HepG2 (cell line): ENCODE measurements at regions not wholly inside any gene's neighbourhood (a gene's known extent, or its start where the extent isn't known, plus 50 kb on each side); places are given as distances from the start of the nearest gene placed in this dataset.

Experiments
- BHLHE40 ChIP-seq: IDR thresholded peaks from 2 replicates; pipeline ENCODE4 v1.6.1; 2011; ENCODE audit warnings: low read length, improper control_type of control experiment
- EP300 ChIP-seq, 3 experiments: sonication (generic) in 1 of 3; formaldehyde crosslinking in 1 of 3; IDR thresholded peaks; 2 replicates each; pipeline versions ENCODE4 v1.5.1 to v1.6.1; 2011 to 2020; ENCODE audit warnings: low read depth in 2 of 3, low read length in 2 of 3, borderline replicate concordance in 1 of 3, improper control_type of control experiment in 1 of 3, mild to moderate bottlenecking in 1 of 3, missing genetic modification reagents in 1 of 3, moderate library complexity in 1 of 3
- ERF ChIP-seq: IDR thresholded peaks from 2 replicates; pipeline ENCODE4 v1.6.1; 2018; ENCODE audit warnings: missing biosample characterization, missing genetic modification reagents
- ESRRA ChIP-seq: sonication (generic); formaldehyde crosslinking; IDR thresholded peaks from 2 replicates; pipeline ENCODE4 v1.5.1; 2020; ENCODE audit warnings: mild to moderate bottlenecking, low read depth, missing genetic modification reagents
- MAFF ChIP-seq: IDR thresholded peaks from 2 replicates; pipeline ENCODE4 v1.6.1; 2011; ENCODE audit warnings: low read depth, low read length, improper control_type of control experiment
- MAFK ChIP-seq, 2 experiments: IDR thresholded peaks in 1 of 2; conservative IDR thresholded peaks in 1 of 2; 2 replicates each; pipeline ENCODE4 v1.6.1; 2011; ENCODE audit warnings: improper control_type of control experiment in 2 of 2, low read length in 2 of 2
- MED1 ChIP-seq: sonication (generic); formaldehyde crosslinking; IDR thresholded peaks from 2 replicates; pipeline ENCODE4 v1.4.0; 2020; ENCODE audit warnings: missing genetic modification reagents
- MEIS2 ChIP-seq: sonication (generic); formaldehyde crosslinking; IDR thresholded peaks from 2 replicates; pipeline ENCODE4 v1.9.0; 2021; ENCODE audit warnings: mild to moderate bottlenecking, missing genetic modification reagents
- MXI1 ChIP-seq: IDR thresholded peaks from 3 replicates; pipeline ENCODE4 v1.6.1; 2012; ENCODE audit warnings: low read depth, low read length, inconsistent platforms, borderline replicate concordance
- TBX2 ChIP-seq: sonication (generic); formaldehyde crosslinking; IDR thresholded peaks from 2 replicates; pipeline ENCODE4 v1.5.0; 2020; ENCODE audit warnings: missing genetic modification reagents, mild to moderate bottlenecking, borderline replicate concordance
- ZBTB38 ChIP-seq: sonication (generic); formaldehyde crosslinking; IDR thresholded peaks from 2 replicates; pipeline ENCODE4 v1.5.1; 2020; ENCODE audit warnings: mild to moderate bottlenecking, missing genetic modification reagents
- ZNF12 ChIP-seq: sonication (generic); formaldehyde crosslinking; IDR thresholded peaks from 2 replicates; pipeline ENCODE4 v1.5.0; 2020; ENCODE audit warnings: missing genetic modification reagents
- ZNF232 ChIP-seq: sonication (generic); formaldehyde crosslinking; IDR thresholded peaks from 2 replicates; pipeline ENCODE4 v1.4.0; 2020; ENCODE audit warnings: missing genetic modification reagents, borderline replicate concordance
- ZNF335 ChIP-seq: sonication (generic); formaldehyde crosslinking; IDR thresholded peaks from 2 replicates; pipeline ENCODE4 v1.4.0; 2020; ENCODE audit warnings: missing genetic modification reagents
- TF ChIP-seq, protein P1 (sequence below): IDR thresholded peaks from 2 replicates; pipeline ENCODE4 v1.4.0; 2020; ENCODE audit warnings: mild to moderate bottlenecking, missing genetic modification reagents
- TF ChIP-seq, protein P2 (sequence below): sonication (generic); formaldehyde crosslinking; IDR thresholded peaks from 2 replicates; pipeline ENCODE4 v1.4.0; 2020; ENCODE audit warnings: missing genetic modification reagents, borderline replicate concordance
- TF ChIP-seq, protein P3 (sequence below): sonication (generic); formaldehyde crosslinking; IDR thresholded peaks from 2 replicates; pipeline ENCODE4 v1.5.1; 2020; ENCODE audit warnings: missing genetic modification reagents, mild to moderate bottlenecking, borderline replicate concordance
- TF ChIP-seq, protein P4 (sequence below): IDR thresholded peaks from 2 replicates; pipeline ENCODE4 v1.6.1; 2012; ENCODE audit warnings: inconsistent platforms

DNA sequence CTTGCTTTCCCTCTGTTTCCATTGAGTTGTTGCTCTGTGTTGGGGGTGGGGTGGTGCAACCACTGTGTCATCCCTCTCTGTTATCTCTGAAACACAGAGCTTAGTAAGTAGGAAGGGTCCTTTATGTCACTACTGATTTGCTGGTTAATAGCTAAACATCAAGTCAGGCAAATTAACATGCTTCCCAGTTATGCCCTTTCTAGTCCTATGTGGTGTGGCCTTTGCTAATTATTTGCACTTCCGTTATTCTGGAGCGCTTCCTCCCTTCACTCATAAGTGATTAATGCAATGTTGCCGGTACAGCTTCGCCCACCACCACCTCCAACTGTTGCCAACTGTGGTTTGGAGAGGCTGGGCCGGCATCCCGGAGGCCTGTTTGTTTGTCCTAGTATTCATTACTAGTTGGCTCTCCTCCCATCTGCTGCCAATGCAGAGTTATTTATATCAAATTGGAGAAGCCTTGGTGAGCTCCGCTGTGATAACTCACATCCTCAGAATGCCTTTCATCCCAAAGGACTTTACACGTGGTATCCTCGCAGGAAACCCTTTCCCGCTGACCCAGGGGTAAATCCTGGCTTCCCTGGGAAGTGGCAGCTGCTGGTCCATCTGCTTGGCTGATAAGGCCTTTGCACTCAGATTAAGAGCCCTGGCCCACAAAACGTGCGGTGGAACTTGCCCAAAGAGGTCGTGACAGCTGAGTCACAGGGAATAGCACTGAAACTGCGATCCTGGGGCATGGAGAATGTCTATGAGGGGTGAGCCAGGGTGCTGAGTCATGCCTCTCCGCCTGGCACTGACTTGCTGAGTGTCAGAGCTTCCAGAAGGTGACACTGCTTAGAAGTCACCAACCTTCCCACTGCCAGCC lies 72.0 kb upstream of the ZCCHC2 start (continued):
- TF ChIP-seq MAFK (conservative IDR thresholded peaks at IDR 0.05 in 1 of 2, IDR thresholded peaks at IDR 0.05 in 1 of 2; ENCODE audit: low read length in 2 of 2) = peak; percentile 79 to 92
- TF ChIP-seq, protein P1, sequence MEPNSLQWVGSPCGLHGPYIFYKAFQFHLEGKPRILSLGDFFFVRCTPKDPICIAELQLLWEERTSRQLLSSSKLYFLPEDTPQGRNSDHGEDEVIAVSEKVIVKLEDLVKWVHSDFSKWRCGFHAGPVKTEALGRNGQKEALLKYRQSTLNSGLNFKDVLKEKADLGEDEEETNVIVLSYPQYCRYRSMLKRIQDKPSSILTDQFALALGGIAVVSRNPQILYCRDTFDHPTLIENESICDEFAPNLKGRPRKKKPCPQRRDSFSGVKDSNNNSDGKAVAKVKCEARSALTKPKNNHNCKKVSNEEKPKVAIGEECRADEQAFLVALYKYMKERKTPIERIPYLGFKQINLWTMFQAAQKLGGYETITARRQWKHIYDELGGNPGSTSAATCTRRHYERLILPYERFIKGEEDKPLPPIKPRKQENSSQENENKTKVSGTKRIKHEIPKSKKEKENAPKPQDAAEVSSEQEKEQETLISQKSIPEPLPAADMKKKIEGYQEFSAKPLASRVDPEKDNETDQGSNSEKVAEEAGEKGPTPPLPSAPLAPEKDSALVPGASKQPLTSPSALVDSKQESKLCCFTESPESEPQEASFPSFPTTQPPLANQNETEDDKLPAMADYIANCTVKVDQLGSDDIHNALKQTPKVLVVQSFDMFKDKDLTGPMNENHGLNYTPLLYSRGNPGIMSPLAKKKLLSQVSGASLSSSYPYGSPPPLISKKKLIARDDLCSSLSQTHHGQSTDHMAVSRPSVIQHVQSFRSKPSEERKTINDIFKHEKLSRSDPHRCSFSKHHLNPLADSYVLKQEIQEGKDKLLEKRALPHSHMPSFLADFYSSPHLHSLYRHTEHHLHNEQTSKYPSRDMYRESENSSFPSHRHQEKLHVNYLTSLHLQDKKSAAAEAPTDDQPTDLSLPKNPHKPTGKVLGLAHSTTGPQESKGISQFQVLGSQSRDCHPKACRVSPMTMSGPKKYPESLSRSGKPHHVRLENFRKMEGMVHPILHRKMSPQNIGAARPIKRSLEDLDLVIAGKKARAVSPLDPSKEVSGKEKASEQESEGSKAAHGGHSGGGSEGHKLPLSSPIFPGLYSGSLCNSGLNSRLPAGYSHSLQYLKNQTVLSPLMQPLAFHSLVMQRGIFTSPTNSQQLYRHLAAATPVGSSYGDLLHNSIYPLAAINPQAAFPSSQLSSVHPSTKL = peak; percentile 35; the same call in 1 of the 2 replicates
- TF ChIP-seq ZBTB38 = peak; percentile 97
- peak; percentile 48; the same call in 1 of the 2 replicates for TF ChIP-seq MED1 (CRISPR knock-in tag)
- TF ChIP-seq, protein P2, sequence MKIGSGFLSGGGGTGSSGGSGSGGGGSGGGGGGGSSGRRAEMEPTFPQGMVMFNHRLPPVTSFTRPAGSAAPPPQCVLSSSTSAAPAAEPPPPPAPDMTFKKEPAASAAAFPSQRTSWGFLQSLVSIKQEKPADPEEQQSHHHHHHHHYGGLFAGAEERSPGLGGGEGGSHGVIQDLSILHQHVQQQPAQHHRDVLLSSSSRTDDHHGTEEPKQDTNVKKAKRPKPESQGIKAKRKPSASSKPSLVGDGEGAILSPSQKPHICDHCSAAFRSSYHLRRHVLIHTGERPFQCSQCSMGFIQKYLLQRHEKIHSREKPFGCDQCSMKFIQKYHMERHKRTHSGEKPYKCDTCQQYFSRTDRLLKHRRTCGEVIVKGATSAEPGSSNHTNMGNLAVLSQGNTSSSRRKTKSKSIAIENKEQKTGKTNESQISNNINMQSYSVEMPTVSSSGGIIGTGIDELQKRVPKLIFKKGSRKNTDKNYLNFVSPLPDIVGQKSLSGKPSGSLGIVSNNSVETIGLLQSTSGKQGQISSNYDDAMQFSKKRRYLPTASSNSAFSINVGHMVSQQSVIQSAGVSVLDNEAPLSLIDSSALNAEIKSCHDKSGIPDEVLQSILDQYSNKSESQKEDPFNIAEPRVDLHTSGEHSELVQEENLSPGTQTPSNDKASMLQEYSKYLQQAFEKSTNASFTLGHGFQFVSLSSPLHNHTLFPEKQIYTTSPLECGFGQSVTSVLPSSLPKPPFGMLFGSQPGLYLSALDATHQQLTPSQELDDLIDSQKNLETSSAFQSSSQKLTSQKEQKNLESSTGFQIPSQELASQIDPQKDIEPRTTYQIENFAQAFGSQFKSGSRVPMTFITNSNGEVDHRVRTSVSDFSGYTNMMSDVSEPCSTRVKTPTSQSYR (CRISPR knock-in tag) = peak; percentile 55; the same call in 1 of the 2 replicates
- peak; percentile 10; the same call in 1 of the 2 replicates for TF ChIP-seq ZNF12
- peak; percentile 30; the same call in 1 of the 2 replicates for TF ChIP-seq ERF (CRISPR knock-in tag)
- TF ChIP-seq TBX2 = peak; percentile 61
- TF ChIP-seq ZNF232 (CRISPR knock-in tag) = 0 out of 2 replicates have a peak, but pooled peaks have one; percentile 43
- 0 out of 2 replicates have a peak, but pooled peaks have one; percentile 27 for TF ChIP-seq ESRRA
- peak; percentile 42; the same call in 1 of the 3 replicates for TF ChIP-seq MXI1
- TF ChIP-seq BHLHE40 = peak; percentile 69
- TF ChIP-seq EP300 (IDR thresholded peaks at IDR 0.05; ENCODE audit: low read depth in 2 of 2, low read length in 2 of 2) = no peak
- 0 out of 2 replicates have a peak, but pooled peaks have one; percentile 7 for TF ChIP-seq EP300 (CRISPR knock-in tag; IDR thresholded peaks at IDR 0.05; ENCODE audit: borderline replicate concordance)
- 0 out of 2 replicates have a peak, but pooled peaks have one; percentile 40 for TF ChIP-seq MEIS2 (CRISPR knock-in tag)
- TF ChIP-seq ZNF335 (CRISPR knock-in tag) = no peak
- TF ChIP-seq, protein P3, sequence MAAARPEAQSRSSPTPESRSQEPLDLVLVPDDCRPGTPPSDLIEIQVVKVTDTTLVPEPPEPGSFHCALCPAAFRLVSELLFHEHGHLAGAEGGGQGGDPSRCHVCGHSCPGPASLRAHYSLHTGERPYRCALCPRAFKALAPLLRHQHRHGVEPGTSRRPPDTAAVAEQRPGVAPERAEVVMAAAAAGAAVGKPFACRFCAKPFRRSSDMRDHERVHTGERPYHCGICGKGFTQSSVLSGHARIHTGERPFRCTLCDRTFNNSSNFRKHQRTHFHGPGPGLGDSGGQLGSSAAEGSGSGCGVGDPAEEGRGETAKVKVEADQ (CRISPR knock-in tag) = no peak
- TF ChIP-seq, protein P4, sequence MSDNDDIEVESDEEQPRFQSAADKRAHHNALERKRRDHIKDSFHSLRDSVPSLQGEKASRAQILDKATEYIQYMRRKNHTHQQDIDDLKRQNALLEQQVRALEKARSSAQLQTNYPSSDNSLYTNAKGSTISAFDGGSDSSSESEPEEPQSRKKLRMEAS = 0 out of 2 replicates have a peak, but pooled peaks have one; percentile 17
- TF ChIP-seq MAFF = peak; percentile 82
